Skeletal muscle tissue (tissue), 4 donors: ENCODE measurements at regions not wholly inside any gene's neighbourhood (a gene's known extent, or its start where the extent isn't known, plus 50 kb on each side); places are given as distances from the start of the nearest gene placed in this dataset. TPM values are rescaled to one million over a fixed set of nuclear protein-coding genes. Genes with fewer than 3 reads are reported as not detected.
"Not testable (repeated sequence)": the region's sequence is repeated elsewhere in the genome, so short reads cannot be mapped to it uniquely, and the experiment has no call there.

Source experiments
- H3K27ac ChIP-seq: one replicate; pipeline ENCODE4 v1.7.0; 2013; ENCODE audit warnings: mild to moderate bottlenecking, low read depth, low read length, inconsistent platforms
- H3K27me3 ChIP-seq, 3 donors: one replicate each; pipeline ENCODE4 v1.7.0; 2013; ENCODE audit warnings: low read length in 3 of 3; ENCODE audit not compliant: control insufficient read depth in 3 of 3, insufficient read depth in 3 of 3
- H3K36me3 ChIP-seq, 3 donors: one replicate each; pipeline ENCODE4 v1.7.0; 2013; ENCODE audit warnings: low read length in 3 of 3; ENCODE audit not compliant: control insufficient read depth in 3 of 3, insufficient read depth in 3 of 3
- H3K4me1 ChIP-seq, 3 donors: one replicate each; pipeline ENCODE4 v1.7.0; 2013; ENCODE audit warnings: low read length in 3 of 3, mild to moderate bottlenecking in 3 of 3; ENCODE audit not compliant: control insufficient read depth in 3 of 3, insufficient read depth in 3 of 3
- H3K4me3 ChIP-seq, 3 donors: one replicate each; pipeline ENCODE4 v1.7.0; 2013; ENCODE audit warnings: low read length in 3 of 3
- H3K9ac ChIP-seq, 3 donors: one replicate each; pipeline ENCODE4 v1.7.0; 2013; ENCODE audit warnings: low read length in 3 of 3, mild to moderate bottlenecking in 3 of 3, moderate library complexity in 2 of 3, low read depth in 1 of 3
- H3K9me3 ChIP-seq, 3 donors: one replicate each; pipeline ENCODE4 v1.7.0; 2013; ENCODE audit warnings: low read length in 3 of 3; ENCODE audit not compliant: control insufficient read depth in 3 of 3
- small RNA-seq: library from RNA; depleted of rRNA; stranded (forward); fragments of <200 nt; gene quantifications from one replicate; pipeline ENCODE3, GENCODE V24; 2014
- donor health status: Osteomylitis.

- H3K27me3 ChIP-seq: no peaks in the 10 kb centered on the region
- H3K36me3 ChIP-seq: no peaks in the 10 kb centered on the region
- H3K9me3 ChIP-seq: no peaks in the 10 kb centered on the region
- H3K4me3 ChIP-seq: no peak overlapping the region
- no peaks in the 10 kb centered on the region for H3K4me1 ChIP-seq
- peak overlapping the region; percentile 42 for H3K27ac ChIP-seq
- H3K9ac ChIP-seq: no peak overlapping the region
Observed at GRCh38 chr12:91250273-91250665, 67.7 kb upstream of the DCN start.

- Histone ChIP-seq H3K9ac (no peak overlapping the region), H3K4me1 (no peaks in the 10 kb centered on the region), H3K27ac (peak overlapping the region; percentile 42), H3K27me3 (no peaks in the 10 kb centered on the region), H3K4me3 (no peak overlapping the region), H3K9me3 (no peaks in the 10 kb centered on the region), H3K36me3 (no peaks in the 10 kb centered on the region)
Observed at GRCh38 chr12:91249518-91250272, 67.1 kb upstream of the DCN start.

- Histone ChIP-seq H3K9ac (no peak overlapping the region), H3K27me3 (no peaks in the 10 kb centered on the region), H3K36me3 (no peaks in the 10 kb centered on the region), H3K27ac (no peak overlapping the region), H3K9me3 (no peaks in the 10 kb centered on the region), H3K4me3 (no peak overlapping the region), H3K4me1 (no peaks in the 10 kb centered on the region)
Observed at GRCh38 chr12:91249054-91249453, 66.4 kb upstream of the DCN start.

GRCh38 chr12:91243177-91243576 is 60.6 kb upstream of the DCN start:
- not testable (repeated sequence) for H3K9ac ChIP-seq, H3K9me3 ChIP-seq, H3K27me3 ChIP-seq, H3K27ac ChIP-seq, H3K4me1 ChIP-seq, H3K4me3 ChIP-seq, H3K36me3 ChIP-seq

DNA sequence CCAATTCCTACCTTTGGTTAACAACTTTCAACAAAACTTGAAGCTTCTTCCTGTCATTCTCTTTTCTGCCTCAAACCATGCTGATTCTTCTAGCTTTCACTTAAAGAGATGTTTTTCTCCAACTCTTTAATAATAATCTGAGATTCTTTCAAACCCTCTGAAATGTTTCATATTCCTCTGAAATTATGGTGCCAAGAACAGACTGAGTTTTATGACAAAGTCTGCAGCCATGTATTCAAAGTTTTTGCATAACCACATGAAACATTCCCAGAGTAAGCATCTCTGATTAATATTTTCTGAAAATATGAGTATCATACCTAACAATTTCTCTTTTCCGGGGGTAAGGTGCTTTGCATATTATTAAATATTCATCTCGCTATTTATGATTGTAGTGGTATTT is 59.1 kb upstream of the DCN start:
- H3K4me3 ChIP-seq: no peak overlapping the region
- H3K9me3 ChIP-seq: no peaks in the 10 kb centered on the region
- H3K9ac ChIP-seq: no peak overlapping the region
- H3K27me3 ChIP-seq: no peaks in the 10 kb centered on the region
- H3K27ac ChIP-seq: no peak overlapping the region
- H3K4me1 ChIP-seq: no peaks in the 10 kb centered on the region
- no peaks in the 10 kb centered on the region for H3K36me3 ChIP-seq

DNA sequence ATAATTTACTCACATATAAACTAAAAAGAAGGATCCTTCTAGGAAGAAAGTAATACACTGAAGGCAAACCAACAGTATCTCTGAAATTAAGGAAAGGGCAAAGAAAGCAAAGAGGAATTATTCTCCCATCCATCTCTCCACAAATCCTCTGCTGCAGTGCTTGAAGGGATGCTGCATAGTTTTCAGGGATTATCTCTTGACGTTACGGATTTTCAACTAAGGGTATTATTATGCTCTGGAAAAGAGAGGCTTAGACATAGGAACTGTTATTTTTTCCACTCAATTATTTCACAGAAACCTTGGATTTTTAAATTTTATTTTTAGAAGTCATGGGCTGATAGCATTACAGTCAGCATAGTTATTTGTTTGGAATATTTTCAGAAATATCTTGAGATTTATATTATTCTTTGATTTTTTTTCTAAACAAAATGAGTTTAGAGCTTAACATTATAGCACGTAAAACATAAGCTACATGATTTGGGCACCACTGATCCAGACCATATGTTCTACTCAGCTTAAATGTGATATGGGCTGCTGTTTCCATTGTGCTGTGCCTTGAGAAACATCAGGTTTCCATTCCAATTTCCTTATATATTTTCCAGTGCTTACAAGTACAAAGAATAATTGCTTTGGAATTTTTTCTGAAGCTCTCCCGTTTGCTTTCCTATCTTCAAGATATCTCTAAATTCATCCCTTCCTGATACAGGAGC is 57.9 kb upstream of the DCN start:
- Histone ChIP-seq H3K27me3 (no peaks in the 10 kb centered on the region), H3K4me1 (no peaks in the 10 kb centered on the region), H3K36me3 (no peaks in the 10 kb centered on the region), H3K9ac (no peak overlapping the region), H3K4me3 (no peak overlapping the region), H3K9me3 (no peaks in the 10 kb centered on the region), H3K27ac (no peak overlapping the region)

- Histone ChIP-seq H3K27ac (no peak overlapping the region), H3K4me3 (no peak overlapping the region), H3K9ac (no peak overlapping the region), H3K27me3 (no peaks in the 10 kb centered on the region), H3K36me3 (no peaks in the 10 kb centered on the region), H3K9me3 (no peaks in the 10 kb centered on the region), H3K4me1 (no peaks in the 10 kb centered on the region)
Observed at GRCh38 chr12:91239481-91239880, 56.9 kb upstream of the DCN start.

Small RNAs in the stretch of these regions (small RNA-seq; reads per million reads assigned to genes)
- gene AC090049.2 (not detected), gene RF02110 (not detected)
